Bronchial epithelial cell (primary cell): ENCODE measurements at regions not wholly inside any gene's neighbourhood (a gene's known extent, or its start where the extent isn't known, plus 50 kb on each side); places are given as distances from the start of the nearest gene placed in this dataset.

Experiments
- DNase-seq: peaks from one replicate; pipeline ENCODE4 v3.0.0-alpha.2; 2010; ENCODE audit warnings: low read depth
- FAIRE-seq: peaks from 2 replicates; lab custom pipeline; 2011; peaks lifted over from hg19 to GRCh38; lab: Jason Lieb, UNC
- H3K27me3 ChIP-seq: 2 replicates; pipeline ENCODE4 v1.5.1; 2011; ENCODE audit warnings: low read length; ENCODE audit not compliant: control insufficient read depth, insufficient read depth
- H3K36me3 ChIP-seq: 2 replicates; pipeline ENCODE4 v1.5.1; 2011; ENCODE audit warnings: low read length; ENCODE audit not compliant: control insufficient read depth, insufficient read depth
- H3K4me3 ChIP-seq: 2 replicates; pipeline ENCODE4 v1.5.1; 2011; ENCODE audit warnings: mild to moderate bottlenecking, low read depth, low read length, control low read depth
- TF ChIP-seq, protein P1 (sequence below): IDR thresholded peaks from 2 replicates; pipeline ENCODE4 v1.5.1; 2011; ENCODE audit warnings: mild to moderate bottlenecking, moderate library complexity, low read length, control low read depth, inconsistent platforms; ENCODE audit not compliant: insufficient read depth, severe bottlenecking

DNA sequence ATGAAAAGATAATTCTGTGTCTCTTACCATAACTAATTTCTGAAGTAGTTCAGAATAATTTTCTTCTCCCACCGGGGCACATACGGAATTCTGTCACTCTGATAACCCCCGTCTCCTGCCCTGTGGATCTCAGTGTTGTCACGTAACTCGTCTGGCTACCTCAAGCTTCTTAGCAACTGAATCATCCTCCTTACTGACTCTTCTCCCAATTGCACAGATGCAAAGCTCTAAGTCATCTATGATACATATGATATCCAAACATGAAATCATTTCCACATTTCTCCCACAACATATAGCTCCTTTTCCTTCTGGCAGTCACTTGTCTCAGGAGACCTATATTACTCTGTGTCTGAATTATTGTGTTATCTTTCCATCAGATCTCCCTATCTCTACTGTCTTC lies 1043.1 kb upstream of the TENM3 start:
- no peak for DNase-seq
- TF ChIP-seq, protein P1, sequence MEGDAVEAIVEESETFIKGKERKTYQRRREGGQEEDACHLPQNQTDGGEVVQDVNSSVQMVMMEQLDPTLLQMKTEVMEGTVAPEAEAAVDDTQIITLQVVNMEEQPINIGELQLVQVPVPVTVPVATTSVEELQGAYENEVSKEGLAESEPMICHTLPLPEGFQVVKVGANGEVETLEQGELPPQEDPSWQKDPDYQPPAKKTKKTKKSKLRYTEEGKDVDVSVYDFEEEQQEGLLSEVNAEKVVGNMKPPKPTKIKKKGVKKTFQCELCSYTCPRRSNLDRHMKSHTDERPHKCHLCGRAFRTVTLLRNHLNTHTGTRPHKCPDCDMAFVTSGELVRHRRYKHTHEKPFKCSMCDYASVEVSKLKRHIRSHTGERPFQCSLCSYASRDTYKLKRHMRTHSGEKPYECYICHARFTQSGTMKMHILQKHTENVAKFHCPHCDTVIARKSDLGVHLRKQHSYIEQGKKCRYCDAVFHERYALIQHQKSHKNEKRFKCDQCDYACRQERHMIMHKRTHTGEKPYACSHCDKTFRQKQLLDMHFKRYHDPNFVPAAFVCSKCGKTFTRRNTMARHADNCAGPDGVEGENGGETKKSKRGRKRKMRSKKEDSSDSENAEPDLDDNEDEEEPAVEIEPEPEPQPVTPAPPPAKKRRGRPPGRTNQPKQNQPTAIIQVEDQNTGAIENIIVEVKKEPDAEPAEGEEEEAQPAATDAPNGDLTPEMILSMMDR, result no peak
- Histone ChIP-seq H3K36me3 (no peaks in the 10 kb centered on the region), H3K4me3 (no peak overlapping the region), H3K27me3 (no peaks in the 10 kb centered on the region)
- FAIRE-seq, result no peak

DNA sequence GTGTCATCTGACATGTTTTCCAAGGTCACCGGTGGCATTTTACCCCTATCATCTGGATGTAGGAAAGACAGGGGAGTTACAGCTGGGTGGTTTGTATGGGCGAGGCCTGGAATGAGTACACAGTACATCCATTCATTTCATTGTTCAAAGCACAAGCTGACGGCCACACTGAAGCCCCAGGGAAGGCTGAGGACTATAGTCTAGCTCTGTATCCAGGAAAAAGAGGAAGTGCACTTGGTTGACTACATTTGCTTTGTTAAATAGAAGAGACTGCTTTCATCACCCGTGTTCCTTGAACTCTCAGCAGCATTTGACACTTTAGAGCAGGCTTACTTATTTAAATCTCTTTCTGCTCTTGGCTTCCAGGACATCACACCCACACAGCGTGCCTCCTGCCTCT lies 1041.0 kb upstream of the TENM3 start:
- no peaks in the 10 kb centered on the region for H3K36me3 ChIP-seq
- TF ChIP-seq, protein P1, result no peak
- no peak overlapping the region for H3K4me3 ChIP-seq
- DNase-seq (no peak), FAIRE-seq (no peak)
- H3K27me3 ChIP-seq, result no peaks in the 10 kb centered on the region

- TF ChIP-seq, protein P1, result no peak
- Histone ChIP-seq H3K4me3 (no peak overlapping the region), H3K27me3 (no peaks in the 10 kb centered on the region), H3K36me3 (no peaks in the 10 kb centered on the region)
- FAIRE-seq, result no peak
- peak; percentile 23 for DNase-seq
These were observed 1039.1 kb upstream of the TENM3 start for GRCh38 chr4:181204109-181204508.

DNA sequence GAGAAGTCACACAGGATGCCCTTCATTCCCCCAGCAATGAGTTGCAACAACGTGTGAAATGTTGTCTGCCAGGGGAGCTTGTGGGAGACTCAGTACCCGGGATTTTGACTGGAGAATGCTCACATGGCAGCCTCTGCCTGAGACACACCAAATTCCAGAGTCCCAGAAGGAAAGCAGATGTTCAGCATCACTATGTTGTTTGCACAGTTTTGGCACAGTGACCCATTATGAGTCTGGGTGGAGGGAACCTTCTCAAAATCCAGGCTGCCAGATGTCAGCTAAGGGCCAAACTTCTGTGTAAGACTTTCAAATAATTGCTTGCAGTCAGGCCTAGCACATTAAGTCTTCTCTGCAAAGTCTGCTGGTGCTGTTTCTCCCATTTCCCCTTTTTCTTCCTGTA lies 1029.7 kb upstream of the TENM3 start:
- H3K36me3 ChIP-seq, result no peaks in the 10 kb centered on the region
- FAIRE-seq (peak; percentile 89), DNase-seq (no peak)
- TF ChIP-seq, protein P1, result no peak
- H3K27me3 ChIP-seq, result no peaks in the 10 kb centered on the region
- no peak overlapping the region for H3K4me3 ChIP-seq

DNA sequence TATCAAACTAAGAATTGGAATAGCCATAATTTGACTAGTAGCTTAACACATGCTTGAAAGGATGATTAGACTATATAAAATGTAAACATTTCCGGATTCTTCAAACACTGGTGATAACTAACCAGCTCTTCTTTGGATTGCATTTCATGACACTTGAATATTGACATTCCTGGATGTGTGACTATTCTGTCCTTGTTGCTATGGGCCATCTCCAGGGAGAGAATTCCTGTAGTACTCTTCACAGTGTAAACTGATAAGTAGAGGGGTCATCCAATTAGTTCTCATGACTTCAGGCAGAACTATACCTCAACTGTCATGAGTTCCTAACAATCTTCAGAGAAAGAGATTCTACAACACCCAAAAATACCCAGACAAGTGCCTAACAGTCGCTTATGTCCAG lies 1026.7 kb upstream of the TENM3 start:
- Histone ChIP-seq H3K4me3 (no peak overlapping the region), H3K36me3 (no peaks in the 10 kb centered on the region), H3K27me3 (no peaks in the 10 kb centered on the region)
- no peak for FAIRE-seq
- TF ChIP-seq, protein P1, result no peak
- DNase-seq, result no peak

- Histone ChIP-seq H3K4me3 (no peak overlapping the region), H3K36me3 (no peaks in the 10 kb centered on the region), H3K27me3 (no peaks in the 10 kb centered on the region)
- TF ChIP-seq, protein P1, result no peak
- DNase-seq (peak; percentile 34), FAIRE-seq (no peak)
These were observed 1023.3 kb upstream of the TENM3 start for GRCh38 chr4:181219783-181220416.
